Stimulated activated CD8-positive, alpha-beta memory T cell treated with anti-CD3 and anti-CD28 coated beads, Interleukin-4, amount 100 ng/mL, for 4 hours (primary cell): ENCODE measurements at regions not wholly inside any gene's neighbourhood (a gene's known extent, or its start where the extent isn't known, plus 50 kb on each side); places are given as distances from the start of the nearest gene placed in this dataset.
"Not testable (repeated sequence)": the region's sequence is repeated elsewhere in the genome, so short reads cannot be mapped to it uniquely, and the experiment has no call there.

ENCODE experiments used
- DNase-seq, 2 donors: peaks; one replicate each; pipeline ENCODE4 v3.0.0-alpha.2; 2020; ENCODE audit warnings: low read depth in 2 of 2, low spot score in 1 of 2

DNA sequence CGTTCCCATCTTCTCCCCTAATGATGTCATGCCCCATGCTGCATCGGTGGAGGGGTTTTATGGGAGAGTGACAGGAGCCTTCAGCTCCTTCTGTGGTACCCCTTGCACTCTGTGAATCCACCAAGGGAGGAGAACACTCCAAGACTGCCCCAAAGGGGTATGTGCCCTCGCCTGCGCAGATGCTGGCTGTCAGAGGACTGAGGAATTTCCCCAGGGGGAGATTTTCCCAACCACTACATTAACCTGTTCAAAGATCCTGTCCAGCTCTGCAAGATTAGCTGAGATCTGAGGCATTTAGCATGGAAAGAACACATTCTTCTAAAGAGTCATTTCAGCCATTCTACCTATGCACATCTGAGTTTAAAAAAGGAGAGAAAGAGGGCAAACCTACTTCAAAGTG lies 143.2 kb upstream of the ITGA6 start:
- DNase-seq = no peak

DNA sequence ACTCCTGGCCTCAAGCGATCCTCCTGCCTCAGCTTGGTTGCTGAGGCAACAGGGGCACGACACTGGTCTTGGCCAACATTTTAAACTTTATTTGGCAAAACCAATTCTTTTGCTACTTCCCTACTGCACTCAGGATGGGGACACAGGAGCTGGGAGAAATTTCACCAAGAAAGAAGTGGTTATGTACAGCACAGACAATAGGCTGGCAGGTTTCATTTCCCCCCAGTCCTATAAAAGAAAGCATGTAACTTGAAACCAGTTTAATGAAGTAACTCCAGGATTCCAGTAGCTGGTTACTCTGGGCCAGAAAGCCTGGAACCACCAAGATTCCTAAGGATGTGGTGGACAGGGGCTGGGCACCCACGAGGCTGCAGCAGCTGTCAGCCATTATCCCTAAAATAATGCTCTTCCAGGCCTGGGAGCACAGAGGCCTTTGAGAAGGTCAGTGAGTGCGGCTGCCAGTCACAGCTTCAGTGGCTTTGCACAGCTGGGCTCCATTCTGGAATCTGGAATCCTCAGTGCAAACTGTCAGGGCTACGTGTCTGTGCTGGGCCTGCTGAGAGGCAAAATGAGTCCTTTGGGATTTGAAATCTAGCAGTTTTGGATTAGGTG lies 142.3 kb upstream of the ITGA6 start:
- DNase-seq = no peak

DNA sequence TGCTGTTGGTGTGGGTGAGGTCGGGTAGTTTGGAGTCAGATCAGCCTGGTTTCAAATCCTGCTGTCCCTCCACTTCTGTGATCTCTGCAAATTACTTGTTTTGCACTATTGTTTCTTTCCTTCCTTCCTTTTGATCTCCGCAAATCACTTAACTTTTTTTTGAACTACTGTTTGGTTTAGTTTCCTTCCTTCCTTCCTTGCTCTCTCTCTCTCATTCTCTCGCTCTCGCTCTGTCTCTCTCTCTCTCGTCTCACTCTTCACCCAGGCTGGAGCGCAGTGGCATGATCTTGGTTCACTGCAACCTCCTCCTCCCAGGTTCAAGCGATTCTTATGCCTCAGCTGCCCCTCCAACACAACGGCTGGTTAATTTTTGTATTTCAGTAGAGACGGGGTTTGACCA lies 141.6 kb upstream of the ITGA6 start:
- no peak for DNase-seq

DNA sequence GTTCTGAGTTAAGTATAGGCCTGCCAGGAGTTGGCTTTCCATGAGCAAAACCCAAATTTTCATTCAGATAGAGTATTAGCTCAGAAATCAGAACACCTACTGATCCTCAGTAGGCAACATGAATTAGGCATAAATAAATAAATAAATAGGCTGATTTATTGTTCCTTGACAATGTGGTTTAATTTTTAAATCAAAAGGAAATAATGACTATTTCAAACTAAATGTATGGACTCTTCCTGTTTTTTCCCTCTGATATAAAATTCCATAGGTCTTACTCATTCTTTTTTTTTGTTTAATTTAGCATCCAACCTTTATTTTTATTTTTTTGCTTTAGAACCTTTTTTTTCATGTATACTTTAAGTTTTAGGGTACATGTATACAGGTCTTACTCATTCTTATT lies 140.2 kb upstream of the ITGA6 start:
- DNase-seq = no peak

DNA sequence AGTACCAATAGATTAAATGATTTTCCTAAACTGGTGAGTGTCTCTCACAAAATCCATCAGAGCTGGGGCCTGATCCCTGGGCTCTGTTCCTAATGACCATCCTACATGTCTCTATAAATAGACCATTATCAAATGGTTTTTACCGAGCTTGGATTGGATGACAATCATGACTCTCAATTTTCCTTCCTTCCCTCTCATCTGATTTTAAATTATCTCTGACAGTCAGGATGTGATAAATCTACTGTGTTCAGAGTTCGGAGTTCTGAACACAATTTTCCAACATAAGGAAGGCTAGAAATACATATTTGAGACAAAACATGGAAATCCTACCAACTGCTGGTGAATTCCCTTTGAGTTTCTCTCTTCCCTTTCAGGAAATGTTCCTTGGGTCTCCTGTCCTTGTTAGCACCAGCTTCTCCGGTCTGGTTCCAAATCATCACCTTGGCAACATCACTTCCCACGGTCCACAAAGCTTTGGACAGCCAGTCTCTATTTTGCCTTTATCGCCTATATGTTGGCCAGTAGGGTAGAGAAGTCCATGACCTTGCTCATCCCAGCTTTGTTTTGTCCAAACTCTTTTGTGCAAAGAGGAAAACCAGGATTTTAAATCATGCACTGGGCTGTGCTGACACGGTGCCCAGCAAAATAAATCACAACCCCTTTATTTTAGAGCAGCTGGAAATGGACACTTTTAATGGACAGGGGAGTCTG lies 139.6 kb upstream of the ITGA6 start:
- DNase-seq = no peak

DNA sequence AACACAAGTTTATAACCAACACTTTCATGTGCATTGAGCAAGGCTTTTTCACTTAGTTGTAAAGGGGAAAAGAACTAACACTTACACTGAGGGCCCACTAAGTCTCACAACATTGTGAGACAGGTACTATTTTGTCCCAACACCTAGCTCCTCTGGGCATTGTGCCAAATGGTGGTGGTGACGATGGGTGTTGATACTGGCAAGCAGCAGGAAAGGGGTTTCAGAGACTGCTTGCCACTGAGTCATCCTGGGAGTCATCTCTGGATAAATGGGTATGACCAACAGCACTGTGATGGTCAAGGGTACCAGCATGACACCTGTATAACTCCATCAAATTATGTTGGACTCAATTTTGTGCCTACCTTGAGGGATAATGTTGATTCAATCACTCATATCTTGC lies 138.8 kb upstream of the ITGA6 start:
- peak in 1 of 2 donors; percentile 16 for DNase-seq

DNA sequence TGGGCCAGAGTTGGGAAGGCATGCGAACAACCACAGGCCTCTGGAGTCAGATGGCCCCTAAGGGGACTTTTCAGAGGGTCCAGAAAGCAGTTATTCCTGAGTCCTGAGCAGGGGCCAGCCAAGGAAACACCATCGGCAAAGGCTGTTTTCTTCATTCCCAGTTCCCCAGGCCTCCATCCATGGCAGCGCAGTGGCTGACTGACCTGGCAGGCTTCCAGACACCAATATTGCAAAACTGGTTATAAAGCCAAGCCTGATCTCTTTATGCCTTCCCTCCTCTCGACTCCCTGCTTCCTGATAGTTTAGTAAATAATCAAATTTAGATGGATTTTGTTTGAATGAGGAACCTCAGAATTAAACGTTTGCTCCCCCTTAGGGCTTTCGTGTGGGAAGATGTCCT lies 133.4 kb upstream of the ITGA6 start:
- DNase-seq = no peak

DNA sequence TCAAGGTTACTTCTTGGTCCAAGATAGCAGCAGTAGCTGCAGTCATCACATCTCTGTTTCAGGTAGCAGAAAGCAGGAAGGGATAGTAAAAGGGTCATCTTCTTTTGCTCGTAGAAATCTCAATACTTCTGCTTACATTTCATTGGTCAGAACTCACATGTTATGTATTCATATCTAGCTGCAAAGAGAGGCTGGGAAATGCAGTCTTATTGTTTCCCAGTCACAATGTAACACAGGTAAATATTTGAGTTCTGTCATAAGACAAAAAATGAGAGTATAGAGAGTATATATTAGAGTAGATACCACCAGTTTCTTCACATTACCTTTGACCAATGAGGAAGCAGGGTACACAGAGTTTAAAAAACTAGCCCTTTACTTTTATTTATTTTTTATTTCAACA lies 132.4 kb upstream of the ITGA6 start:
- no peak for DNase-seq

DNA sequence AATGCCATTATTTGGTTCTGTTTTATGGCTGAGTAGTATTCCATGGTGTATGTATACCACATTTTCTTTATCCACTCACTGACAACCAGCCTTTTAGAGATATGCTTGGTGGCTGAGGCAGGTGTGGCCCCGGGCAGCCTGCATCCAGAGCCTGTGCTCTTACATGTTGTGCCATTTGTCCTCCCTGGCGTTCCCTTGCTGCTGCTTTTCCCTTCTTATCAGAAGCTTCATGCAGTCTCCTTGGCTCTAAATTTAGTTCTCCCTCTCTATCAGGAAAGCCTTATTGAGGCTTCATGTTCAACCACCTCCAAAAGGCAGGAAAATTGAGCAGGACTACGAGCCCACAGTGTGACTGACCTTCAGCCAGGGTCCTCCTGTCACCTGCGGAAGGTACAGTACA lies 131.7 kb upstream of the ITGA6 start:
- DNase-seq = no peak

DNA sequence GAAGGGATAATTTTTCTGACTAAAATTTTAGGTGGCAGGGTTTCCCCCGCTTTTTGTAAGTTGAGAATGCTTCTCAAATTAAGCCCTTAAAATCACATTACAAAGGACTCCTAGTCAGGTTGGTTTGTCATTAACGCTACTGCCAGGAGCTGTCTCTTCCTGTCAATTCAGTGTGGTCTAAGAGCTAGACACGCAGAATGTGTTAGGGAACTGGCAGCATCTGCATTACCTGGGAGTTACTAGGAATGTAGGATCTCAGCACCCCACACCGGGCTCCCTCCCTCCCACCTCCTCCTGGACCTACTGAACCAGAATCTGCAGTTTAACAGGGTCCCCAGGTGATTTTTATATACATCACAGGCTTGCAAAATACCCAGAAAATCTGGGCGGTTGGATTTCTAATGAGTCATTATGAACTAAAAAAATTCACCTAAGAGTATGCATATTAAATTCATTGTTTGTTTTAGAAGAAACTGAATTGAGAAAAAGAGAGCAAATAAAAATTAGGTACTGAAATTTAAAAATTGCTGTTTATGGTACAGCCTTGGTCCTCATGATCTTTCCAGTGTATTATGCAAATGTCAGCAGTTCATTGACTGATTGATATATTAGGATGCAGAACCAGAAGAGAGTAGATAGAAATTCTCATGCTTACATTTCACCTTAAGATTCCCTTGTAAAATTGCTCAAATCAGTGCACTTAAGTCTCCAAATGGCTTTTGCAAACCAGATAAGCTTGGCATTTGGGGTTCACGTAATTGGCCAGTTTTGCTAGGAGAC lies 130.9 kb upstream of the ITGA6 start:
- DNase-seq = no peak

DNA sequence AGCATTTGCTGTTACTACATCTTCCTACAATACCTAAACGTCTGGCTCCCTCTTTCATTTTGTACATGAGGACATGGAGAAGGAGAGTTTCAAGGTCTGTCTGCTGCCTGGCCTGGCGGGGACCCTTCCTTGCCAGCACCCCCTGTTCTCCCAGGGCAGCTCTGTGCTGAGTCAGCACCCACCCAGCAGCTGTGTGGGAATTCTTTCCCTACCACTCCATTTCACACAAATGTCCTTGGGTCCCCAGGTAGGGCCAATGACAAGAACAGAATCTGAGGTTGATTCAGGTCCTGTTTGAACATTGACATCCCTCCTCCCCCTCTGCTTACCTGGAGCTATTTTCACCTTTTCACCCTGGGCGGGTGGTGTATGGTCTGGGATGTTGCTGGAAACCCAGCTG lies 129.9 kb upstream of the ITGA6 start:
- DNase-seq = no peak

DNA sequence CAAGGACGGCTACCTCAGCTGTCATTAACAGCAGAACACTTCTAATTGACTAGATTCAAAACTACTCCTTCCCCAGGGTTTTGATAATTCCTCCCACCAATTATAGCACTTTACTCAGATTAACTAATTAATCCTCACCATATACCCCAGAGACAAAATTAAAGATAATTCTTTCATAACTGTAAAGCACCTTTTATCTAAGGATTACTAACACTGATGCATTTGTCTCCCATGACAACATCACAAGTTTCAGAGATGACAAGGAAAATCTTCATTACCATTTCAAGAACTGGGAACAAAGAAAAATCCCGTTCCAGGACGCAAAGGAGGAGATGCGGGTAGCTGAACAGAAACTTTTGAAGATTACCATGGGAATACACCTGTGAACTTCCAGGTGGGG lies 129.4 kb upstream of the ITGA6 start:
- no peak for DNase-seq

DNA sequence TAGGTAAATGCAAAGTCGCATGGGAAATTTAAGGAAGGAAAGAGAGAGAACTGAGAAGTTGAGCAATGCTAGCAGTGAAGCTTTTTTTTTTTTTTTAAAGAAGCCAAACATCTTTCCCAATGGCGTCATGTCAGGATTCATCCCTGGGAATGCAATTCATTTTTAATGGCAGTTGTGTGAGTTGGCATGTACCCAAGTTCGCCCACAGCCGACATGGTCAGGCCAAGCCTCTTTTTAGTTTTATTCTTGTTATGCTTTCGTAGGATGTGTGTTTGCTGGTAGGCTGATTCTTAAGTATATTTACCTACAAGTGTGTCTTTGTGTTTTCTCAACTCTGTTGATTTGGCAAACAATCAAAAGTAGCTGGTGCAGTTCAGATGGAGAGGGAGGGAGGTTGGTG lies 127.6 kb upstream of the ITGA6 start:
- no peak for DNase-seq

DNA sequence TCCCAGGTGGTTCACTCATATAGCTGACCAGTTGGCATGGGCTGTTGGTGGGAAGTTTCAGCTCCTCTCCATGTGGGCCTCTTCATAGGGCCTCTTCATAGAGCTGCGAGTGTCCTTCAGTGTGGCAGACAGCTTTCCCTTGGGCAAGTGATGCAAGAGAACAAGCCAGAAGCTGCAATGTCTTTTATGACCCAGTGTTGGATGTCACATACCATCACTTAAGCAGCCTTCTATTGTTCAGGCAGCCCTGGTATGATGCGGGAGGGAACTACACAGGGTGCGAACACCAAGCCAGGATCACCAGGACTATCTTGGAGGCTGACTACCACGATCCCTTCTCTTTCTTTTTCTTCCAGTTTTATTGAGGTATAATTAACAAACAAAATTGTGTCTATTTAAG lies 126.5 kb upstream of the ITGA6 start:
- no peak for DNase-seq

DNA sequence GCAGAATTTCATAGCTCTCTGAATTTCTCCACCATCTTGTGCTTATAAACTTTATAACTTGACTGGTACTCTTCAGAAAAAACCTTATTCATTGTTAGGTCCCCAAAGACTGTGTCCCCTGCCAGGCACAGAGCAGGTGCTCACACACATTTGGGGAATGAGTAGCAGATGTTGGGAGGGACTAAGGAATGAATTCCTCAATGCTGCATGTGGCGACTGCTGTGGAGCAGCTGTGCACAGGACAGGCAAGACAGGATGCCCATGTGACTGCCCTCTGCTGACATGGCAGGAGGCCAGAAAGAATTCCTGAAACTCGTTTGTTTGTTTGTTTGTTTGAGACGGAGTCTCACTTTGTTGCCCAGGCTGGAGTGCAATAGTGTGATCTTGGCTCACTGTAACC lies 122.3 kb upstream of the ITGA6 start:
- no peak for DNase-seq

DNA sequence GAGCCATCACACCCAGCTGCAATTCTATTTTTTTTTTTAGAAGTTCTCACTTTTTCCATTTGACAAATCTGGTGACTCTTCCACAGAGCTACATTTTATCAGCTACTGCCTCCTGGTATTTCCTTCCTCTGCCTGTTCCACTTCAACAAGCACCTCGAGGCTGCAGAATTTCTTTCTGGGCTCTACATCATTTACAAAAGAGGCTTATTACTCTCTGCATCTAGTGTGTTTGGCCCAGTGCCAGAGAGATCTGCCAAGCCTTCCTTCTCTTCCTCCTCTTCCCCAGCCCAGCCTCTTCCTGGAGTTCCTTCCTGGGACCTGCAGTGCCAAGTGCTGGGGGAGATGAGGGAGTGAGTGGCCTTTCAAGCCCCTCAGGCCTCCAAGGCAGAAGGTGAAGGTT lies 119.6 kb upstream of the ITGA6 start:
- no peak for DNase-seq

DNA sequence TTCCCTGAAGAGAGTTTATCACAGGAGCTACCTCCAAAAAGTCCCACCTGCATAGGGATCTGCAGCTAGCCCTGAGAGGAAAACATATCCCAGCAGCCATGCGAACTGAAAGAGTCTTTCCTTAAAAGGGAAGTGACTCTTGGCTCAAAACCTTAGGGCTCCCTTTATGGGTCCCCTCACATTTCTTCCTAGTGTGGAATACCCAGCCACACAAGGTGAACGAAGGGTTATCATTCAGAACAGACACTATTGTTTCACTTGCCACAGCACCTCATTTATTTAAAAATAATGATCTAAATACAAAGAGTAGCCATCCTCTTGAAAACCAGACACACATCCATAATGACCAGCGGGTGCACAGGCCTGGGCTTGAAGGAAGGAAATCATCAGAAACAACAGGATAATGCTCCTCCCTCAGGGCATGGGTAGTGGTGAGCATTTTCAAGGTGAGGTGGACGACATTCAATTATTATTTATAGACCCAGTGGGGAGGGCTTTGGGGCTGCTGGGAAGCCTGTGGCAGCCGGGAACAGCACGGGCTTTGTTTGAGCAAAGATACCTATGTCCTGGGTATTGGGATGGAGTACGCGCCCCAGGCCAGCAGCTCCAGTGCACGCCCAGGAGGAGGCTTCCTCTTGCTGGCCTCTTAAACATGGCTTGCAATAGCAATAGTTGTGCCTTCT lies 119.0 kb upstream of the ITGA6 start:
- DNase-seq = no peak

DNA sequence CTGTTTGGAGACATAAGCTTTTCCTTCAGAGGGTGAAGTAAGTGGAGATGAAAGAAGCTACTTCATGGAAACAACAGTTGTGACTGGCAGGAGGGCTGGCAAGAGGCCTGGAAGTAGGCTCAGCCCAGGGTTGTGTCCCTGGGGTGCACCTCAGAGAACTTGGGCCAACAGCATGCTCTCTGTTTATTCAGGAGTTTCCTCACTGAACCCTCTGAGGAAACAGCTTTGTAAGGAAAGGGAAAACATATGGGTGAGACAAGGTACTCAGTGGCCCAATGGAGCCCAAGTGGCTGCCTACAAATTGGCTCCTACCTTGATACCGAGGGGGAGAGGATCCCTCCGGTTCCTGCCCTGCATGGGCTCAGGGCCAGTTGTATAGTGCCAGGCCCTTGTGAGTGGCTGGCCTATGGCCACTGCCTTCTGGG lies 115.5 kb upstream of the ITGA6 start:
- DNase-seq = no peak

DNA sequence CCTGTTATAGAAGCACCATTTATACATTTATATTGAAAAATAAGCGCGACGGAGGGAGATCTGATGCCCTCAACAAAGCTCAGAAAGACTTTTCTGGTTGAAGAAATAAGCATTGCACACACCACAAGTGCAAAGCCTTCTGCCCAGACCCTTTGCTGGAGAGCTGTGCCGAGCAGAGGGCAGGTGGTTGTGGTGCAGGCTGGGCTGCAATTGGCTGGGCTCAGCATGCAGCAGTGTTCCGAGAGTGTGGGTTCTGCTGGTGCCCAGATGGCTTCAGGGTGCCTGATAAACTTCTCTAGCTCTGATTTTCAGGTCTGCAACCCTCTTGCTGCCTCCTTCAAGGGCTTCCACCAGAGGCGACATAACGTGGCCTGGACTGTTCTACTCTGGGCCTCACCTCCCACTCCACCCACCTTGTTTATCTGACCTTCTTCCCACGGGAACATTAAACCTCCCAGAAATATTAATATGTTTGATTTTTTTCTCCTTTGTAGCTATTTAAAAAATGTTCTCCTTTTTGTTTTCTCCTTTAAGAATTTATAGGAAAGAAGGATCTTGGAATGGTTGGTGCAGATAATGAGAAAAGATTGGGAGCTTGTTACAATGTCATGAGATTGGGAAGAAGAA lies 113.6 kb upstream of the ITGA6 start:
- DNase-seq = no peak

DNA sequence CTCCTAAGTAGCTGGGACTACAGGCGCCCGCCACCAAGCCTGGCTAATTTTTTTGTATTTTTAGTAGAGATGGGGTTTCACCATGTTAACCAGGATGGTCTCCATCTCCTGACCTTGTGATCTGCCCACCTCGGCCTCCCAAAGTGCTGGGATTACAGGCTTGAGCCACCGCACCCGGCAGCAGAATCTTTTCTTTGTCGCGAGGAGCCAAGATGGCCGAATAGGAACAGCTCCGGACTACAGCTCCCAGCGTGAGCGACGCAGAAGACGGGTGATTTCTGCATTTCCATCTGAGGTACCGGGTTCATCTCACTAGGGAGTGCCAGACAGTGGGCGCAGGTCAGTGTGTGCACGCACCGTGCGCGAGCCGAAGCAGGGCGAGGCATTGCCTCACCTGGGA lies 112.3 kb upstream of the ITGA6 start:
- DNase-seq = not testable (repeated sequence)

DNA sequence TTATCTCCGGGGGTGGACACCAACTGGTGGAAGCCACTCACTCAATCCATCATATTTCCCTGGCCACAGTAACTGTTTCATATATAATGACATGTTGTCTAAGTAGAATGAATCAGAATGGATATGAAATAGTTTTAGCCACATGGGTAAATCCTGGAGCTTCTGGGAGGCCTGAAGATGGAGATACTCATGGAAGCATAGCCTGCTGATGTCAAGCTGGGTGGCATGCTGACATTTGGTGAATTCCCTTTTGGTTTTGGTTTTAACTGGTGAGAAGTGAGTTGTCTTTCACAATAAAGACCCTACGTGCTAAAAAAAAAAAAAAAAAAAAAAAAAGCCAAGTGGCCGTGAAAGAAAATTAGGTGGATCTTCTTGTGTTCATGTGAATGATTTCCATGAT lies 105.3 kb upstream of the ITGA6 start:
- no peak for DNase-seq
